HEK293 (cell line): ENCODE measurements at regions not wholly inside any gene's neighbourhood (a gene's known extent, or its start where the extent isn't known, plus 50 kb on each side); places are given as distances from the start of the nearest gene placed in this dataset.

Experiments
- BCL6B ChIP-seq: fragments of 450-650 bp; formaldehyde crosslinking; IDR thresholded peaks from 2 replicates; pipeline ENCODE4 v1.5.1; 2017; ENCODE audit warnings: missing biosample characterization, missing genetic modification characterization
- KLF8 ChIP-seq: fragments of 450-650 bp; formaldehyde crosslinking; IDR thresholded peaks from 2 replicates; pipeline ENCODE4 v1.5.1; 2016; ENCODE audit warnings: missing biosample characterization, missing genetic modification characterization
- KLF9 ChIP-seq: fragments of 450-650 bp; formaldehyde crosslinking; IDR thresholded peaks from 2 replicates; pipeline ENCODE4 v1.5.1; 2016; ENCODE audit warnings: missing biosample characterization, missing genetic modification characterization, low read depth
- SALL2 ChIP-seq: fragments of 450-650 bp; formaldehyde crosslinking; IDR thresholded peaks from 2 replicates; pipeline ENCODE4 v1.5.0; 2017; ENCODE audit warnings: missing biosample characterization, mild to moderate bottlenecking, missing genetic modification characterization, borderline replicate concordance
- SCRT2 ChIP-seq: fragments of 450-650 bp; formaldehyde crosslinking; IDR thresholded peaks from 2 replicates; pipeline ENCODE4 v1.5.1; 2016; ENCODE audit warnings: missing biosample characterization, missing genetic modification characterization
- TCF7L2 ChIP-seq: IDR thresholded peaks from 2 replicates; pipeline ENCODE4 v1.6.1; 2011; ENCODE audit warnings: low read depth, mild to moderate bottlenecking, inconsistent platforms, low read length, moderate library complexity, borderline replicate concordance
- TSHZ1 ChIP-seq: fragments of 450-650 bp; formaldehyde crosslinking; IDR thresholded peaks from 2 replicates; pipeline ENCODE4 v1.5.1; 2016; ENCODE audit warnings: missing biosample characterization, missing genetic modification characterization, borderline replicate concordance
- ZBTB10 ChIP-seq: fragments of 450-650 bp; formaldehyde crosslinking; IDR thresholded peaks from 2 replicates; pipeline ENCODE4 v1.5.1; 2016; ENCODE audit warnings: missing biosample characterization, missing genetic modification characterization
- ZEB2 ChIP-seq: fragments of 450-650 bp; formaldehyde crosslinking; IDR thresholded peaks from 2 replicates; pipeline ENCODE4 v1.5.1; 2016; ENCODE audit warnings: missing biosample characterization, missing genetic modification characterization
- ZFP3 ChIP-seq: fragments of 450-650 bp; formaldehyde crosslinking; IDR thresholded peaks from 2 replicates; pipeline ENCODE4 v1.5.1; 2016; ENCODE audit warnings: low read depth, missing biosample characterization, missing genetic modification characterization
- ZFP37 ChIP-seq: fragments of 450-650 bp; formaldehyde crosslinking; IDR thresholded peaks from 2 replicates; pipeline ENCODE4 v1.5.1; 2016; ENCODE audit warnings: missing biosample characterization, missing genetic modification characterization
- ZIC2 ChIP-seq: fragments of 450-650 bp; formaldehyde crosslinking; IDR thresholded peaks from 2 replicates; pipeline ENCODE4 v1.5.1; 2016; ENCODE audit warnings: missing biosample characterization, missing genetic modification characterization
- ZNF132 ChIP-seq: fragments of 450-650 bp; formaldehyde crosslinking; IDR thresholded peaks from 2 replicates; pipeline ENCODE4 v1.5.1; 2017; ENCODE audit warnings: missing biosample characterization, missing genetic modification characterization, borderline replicate concordance
- ZNF138 ChIP-seq: fragments of 450-650 bp; formaldehyde crosslinking; IDR thresholded peaks from 2 replicates; pipeline ENCODE4 v1.5.1; 2016; ENCODE audit warnings: missing biosample characterization, missing genetic modification characterization, borderline replicate concordance
- ZNF280C ChIP-seq: fragments of 450-650 bp; formaldehyde crosslinking; IDR thresholded peaks from 2 replicates; pipeline ENCODE4 v1.5.1; 2016; ENCODE audit warnings: missing biosample characterization, missing genetic modification characterization
- ZNF280D ChIP-seq: fragments of 450-650 bp; formaldehyde crosslinking; IDR thresholded peaks from 2 replicates; pipeline ENCODE4 v1.5.1; 2016; ENCODE audit warnings: missing biosample characterization, missing genetic modification characterization
- ZNF433 ChIP-seq: fragments of 450-650 bp; formaldehyde crosslinking; IDR thresholded peaks from 2 replicates; pipeline ENCODE4 v1.5.1; 2016; ENCODE audit warnings: missing biosample characterization, missing genetic modification characterization, low read depth
- ZNF449 ChIP-seq: fragments of 450-650 bp; formaldehyde crosslinking; IDR thresholded peaks from 2 replicates; pipeline ENCODE4 v1.5.1; 2017; ENCODE audit warnings: missing biosample characterization, mild to moderate bottlenecking, missing genetic modification characterization, moderate library complexity
- ZNF530 ChIP-seq: fragments of 450-650 bp; formaldehyde crosslinking; IDR thresholded peaks from 2 replicates; pipeline ENCODE4 v1.5.1; 2016; ENCODE audit warnings: low read depth, missing biosample characterization, missing genetic modification characterization
- ZNF654 ChIP-seq: fragments of 450-650 bp; formaldehyde crosslinking; IDR thresholded peaks from 2 replicates; pipeline ENCODE4 v1.5.1; 2016; ENCODE audit warnings: low read depth, missing biosample characterization, missing genetic modification characterization
- ZNF76 ChIP-seq: fragments of 450-650 bp; formaldehyde crosslinking; IDR thresholded peaks from 2 replicates; pipeline ENCODE4; 2016; ENCODE audit warnings: low read depth, missing biosample characterization, missing genetic modification characterization, borderline replicate concordance
- ZNF777 ChIP-seq: fragments of 450-650 bp; formaldehyde crosslinking; IDR thresholded peaks from 2 replicates; pipeline ENCODE4 v1.5.1; 2017; ENCODE audit warnings: missing biosample characterization, missing genetic modification characterization, borderline replicate concordance
- ZNF785 ChIP-seq: fragments of 450-650 bp; formaldehyde crosslinking; IDR thresholded peaks from 2 replicates; pipeline ENCODE4 v1.5.1; 2016; ENCODE audit warnings: missing biosample characterization, missing genetic modification characterization
- ZSCAN23 ChIP-seq: fragments of 450-650 bp; formaldehyde crosslinking; IDR thresholded peaks from 2 replicates; pipeline ENCODE4 v1.5.1; 2016; ENCODE audit warnings: missing biosample characterization, missing genetic modification characterization

- TF ChIP-seq ZNF280D (tag by site-specific recombination) (no peak), ZIC2 (tag by site-specific recombination) (peak; percentile 51; the same call in 1 of the 2 replicates), ZNF280C (tag by site-specific recombination) (no peak), ZSCAN23 (tag by site-specific recombination) (no peak), ZNF449 (tag by site-specific recombination) (no peak), ZFP3 (tag by site-specific recombination) (no peak), ZNF777 (tag by site-specific recombination) (no peak), ZNF433 (tag by site-specific recombination) (no peak), ZNF132 (tag by site-specific recombination) (no peak), SALL2 (tag by site-specific recombination) (no peak), KLF9 (tag by site-specific recombination) (no peak; the same call in 1 of the 2 replicates), BCL6B (tag by site-specific recombination) (no peak), TSHZ1 (tag by site-specific recombination) (no peak), ZFP37 (tag by site-specific recombination) (no peak), TCF7L2 (no peak), SCRT2 (peak; percentile 12; the same call in 1 of the 2 replicates), ZNF76 (0 out of 2 replicates have a peak, but pooled peaks have one; percentile 5), ZNF654 (tag by site-specific recombination) (no peak), ZEB2 (tag by site-specific recombination) (peak; percentile 21; the same call in 1 of the 2 replicates), KLF8 (tag by site-specific recombination) (peak; percentile 74), ZNF530 (tag by site-specific recombination) (no peak), ZNF785 (tag by site-specific recombination) (no peak), ZNF138 (no peak), ZBTB10 (peak; percentile 58; the same call in 1 of the 2 replicates)
These were observed 75.4 kb upstream of the PPARA start (continued) for GRCh38 chr22:46074771-46075551.
